HG02973 (cell line): ENCODE measurements at regions not wholly inside any gene's neighbourhood (a gene's known extent, or its start where the extent isn't known, plus 50 kb on each side); places are given as distances from the start of the nearest gene placed in this dataset.
"Not testable (repeated sequence)": the region's sequence is repeated elsewhere in the genome, so short reads cannot be mapped to it uniquely, and the experiment has no call there.

Experiments used
- ATAC-seq: cut with Tn5 transposase; IDR thresholded peaks from one replicate; pipeline ENCODE4 v1.9.1; 2021; ENCODE audit warnings: moderate library complexity; ENCODE audit not compliant: unreplicated experiment

DNA sequence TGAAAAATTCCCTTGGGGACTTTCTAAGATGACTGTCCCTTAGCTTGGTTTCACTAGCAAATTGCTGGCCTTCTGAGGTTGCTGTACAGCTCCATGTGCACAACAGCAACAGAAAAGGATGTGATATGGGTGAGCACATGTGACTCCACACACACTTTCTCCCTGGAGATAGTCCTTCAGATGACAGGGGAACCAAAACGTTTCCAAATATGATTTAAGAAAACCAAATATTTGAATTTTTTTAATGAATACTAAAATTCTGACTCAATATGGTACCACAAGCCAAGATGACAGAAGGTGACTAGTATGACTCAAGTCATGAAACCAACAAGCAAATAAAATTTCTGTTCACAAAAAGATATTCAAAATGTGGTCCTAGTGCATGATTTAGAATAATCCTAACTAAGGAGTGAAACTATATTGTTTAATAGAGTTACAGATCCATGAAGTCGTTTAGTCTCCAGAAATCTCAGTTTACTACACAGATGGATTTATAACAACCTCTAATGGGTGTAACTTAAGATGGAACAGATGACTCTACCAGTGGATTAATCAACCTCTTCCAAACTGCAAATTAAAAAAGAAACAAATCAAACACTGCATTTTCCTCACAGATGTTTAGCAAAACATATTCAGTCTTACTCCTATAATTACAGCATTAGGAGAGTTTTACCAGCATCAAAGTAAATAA is 144.8 kb upstream of the PIK3R1 start:
- peak; percentile 90 for ATAC-seq

DNA sequence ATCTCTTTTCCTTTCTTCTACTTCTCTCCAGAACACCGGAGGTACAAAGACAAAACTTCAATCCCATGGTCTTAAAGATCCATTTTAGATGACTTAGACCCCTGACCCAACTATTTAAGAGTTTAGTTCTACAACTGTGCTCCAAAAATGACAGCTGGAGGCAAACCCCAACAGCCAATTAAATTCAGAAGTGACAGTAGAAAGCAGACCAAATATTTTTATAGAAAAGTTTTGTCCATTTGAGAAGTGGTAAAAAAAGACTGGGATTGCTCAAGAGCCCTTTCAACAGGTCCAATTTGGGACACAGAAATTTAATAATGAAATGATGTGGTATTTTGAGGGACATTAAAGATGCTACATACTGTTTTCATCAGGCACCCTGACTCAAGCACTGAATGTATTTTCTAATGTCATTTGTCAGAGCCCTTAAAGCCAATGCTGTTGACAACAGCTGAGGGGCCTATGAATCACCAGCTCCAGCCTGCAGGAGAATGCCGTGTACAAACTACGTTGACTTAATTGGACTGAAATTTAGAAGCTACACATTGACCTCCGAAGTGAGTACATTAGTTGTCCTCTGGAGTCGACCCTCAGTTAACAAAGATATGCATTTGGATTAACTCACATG is 147.5 kb upstream of the PIK3R1 start:
- ATAC-seq: no peak

DNA sequence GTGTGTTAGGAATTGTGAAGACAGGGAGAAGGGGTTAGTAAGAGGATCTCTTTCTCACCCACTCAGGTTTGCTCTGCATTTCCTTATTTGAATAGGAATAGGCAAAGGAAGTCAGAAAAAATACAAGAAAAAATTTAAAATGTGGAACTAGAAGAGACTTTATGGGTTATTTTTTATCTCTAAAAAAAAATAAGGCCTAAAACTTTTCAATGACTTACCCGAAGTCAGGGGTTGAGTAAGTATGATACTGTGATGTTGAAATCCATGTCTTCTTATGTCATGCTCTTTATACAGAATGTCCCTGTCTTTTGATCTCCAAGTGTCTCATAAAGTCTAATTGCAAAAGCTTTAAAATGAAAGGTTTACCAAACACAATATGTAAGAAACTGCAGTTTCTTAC is 148.3 kb upstream of the PIK3R1 start:
- ATAC-seq: no peak

DNA sequence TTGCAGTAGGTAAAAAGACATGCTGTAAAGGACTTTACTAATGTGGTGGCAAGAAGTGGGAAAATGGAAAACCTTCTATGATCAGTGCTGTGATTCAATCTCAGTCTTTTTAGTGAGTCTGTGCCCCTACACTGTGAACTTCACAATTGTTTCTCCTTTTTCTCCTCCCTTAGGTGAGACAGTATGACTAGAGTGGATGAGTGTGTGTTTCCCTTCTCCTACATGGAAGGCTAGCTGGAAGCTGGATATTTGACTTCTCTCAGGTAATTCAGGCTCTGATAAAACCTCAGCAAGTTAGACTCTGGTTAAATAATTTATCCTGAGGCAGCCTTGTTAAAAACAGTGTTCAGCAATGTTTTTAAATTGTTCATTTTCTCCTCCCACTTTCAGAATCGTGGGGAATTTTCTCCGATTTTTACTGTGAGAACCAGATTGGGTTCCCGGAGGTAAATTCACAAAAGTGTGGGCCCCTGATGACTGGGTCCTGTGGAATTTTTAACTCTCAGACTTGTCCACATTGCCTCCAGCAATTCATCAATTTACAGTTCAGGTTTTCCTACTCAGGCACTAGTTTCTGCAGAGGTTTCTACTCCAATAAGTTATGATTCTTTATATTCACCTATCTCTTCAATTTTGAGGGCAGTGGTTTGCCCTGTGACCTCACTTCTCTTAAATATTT is 149.1 kb upstream of the PIK3R1 start:
- no peak for ATAC-seq

DNA sequence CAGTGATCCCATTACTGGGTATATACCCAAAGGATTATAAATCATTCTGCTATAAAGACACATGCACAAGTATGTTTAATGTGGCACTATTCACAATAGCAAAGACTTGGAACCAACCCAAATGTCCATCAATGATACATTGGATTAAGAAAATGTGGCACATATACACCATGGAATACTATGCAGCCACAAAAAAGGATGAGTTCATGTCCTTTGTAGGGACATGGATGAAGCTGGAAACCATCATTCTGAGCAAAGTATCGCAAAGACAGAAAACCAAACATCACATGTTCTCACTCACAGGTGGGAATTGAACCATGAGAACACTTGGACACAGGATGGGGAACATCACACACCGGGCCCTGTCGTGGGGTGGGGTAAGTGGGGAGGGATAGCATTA is 150.2 kb upstream of the PIK3R1 start:
- ATAC-seq: not testable (repeated sequence)

DNA sequence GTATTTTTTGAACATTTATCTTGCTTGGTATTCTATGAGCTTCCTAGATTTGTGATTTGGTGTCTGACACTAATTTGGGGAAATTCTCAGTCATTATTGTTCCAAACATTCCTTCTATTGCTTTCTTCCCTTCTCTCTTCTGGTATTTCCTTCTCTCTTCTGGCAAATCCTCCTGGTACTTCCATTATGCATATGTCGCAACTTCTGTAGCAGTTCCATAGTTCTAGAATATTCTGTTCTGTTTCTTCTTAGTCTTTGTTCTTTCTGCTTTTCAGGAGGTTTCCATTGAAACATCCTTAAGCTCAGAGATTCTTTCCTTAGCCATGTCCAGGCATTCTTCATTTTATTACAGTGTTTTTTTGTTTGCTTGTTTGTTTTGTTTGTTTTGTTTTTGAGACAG is 155.2 kb upstream of the PIK3R1 start:
- ATAC-seq: no peak

DNA sequence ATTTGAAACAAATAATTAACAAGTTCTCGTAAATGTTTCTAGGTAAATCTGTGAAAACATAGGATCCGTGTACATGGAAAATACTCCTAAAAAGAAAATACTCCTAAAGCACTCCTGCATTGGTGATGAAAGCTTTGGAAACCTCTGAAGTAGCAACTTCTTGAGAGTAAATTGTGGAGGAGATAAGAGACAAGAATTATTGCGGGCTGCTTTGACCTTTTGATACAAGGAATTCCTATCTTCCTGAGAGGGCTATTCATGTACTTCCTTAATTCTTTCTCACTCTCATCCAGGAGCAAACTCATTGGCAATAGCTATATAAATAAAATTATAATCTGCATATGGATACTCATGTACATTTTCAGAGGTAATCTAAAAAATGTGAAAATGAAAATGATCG is 158.4 kb upstream of the PIK3R1 start:
- ATAC-seq: no peak

DNA sequence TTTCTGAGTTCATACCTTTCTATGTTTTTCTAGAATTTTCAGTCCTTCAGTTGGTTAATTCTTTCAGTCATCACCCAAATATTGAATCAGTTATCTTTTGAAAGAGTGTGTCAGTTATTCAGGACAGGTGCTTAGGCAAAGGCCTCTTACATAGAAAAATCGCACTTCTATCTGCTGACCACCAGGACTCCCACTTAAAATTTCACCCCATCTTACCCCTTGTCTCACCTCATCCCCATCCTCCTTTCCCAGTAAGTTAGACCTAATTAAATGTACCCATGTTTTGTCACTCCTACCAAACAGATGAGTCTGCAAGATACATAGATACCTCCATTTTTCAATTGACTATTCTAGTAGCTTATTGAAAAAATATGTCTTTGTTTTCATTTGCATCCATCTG is 159.9 kb upstream of the PIK3R1 start:
- ATAC-seq: no peak

DNA sequence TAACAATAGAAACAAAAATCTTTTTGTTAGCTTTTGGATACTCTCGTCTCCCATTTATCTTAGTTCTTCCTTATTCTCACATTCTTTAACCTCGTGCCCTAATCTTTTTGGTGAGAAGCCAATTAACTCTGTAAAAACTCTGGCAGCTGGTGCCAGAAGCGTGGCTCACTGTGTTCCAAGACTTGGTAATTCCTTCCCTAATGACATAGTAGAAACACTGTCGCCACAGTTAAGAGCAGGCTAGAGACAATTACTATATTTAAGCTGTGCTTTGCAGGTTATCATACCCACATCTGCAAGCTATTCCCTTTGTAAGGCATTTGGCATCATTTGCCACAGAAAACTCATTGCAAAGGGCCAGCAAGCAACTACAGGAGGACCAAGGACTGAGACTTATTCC is 160.9 kb upstream of the PIK3R1 start:
- no peak for ATAC-seq

DNA sequence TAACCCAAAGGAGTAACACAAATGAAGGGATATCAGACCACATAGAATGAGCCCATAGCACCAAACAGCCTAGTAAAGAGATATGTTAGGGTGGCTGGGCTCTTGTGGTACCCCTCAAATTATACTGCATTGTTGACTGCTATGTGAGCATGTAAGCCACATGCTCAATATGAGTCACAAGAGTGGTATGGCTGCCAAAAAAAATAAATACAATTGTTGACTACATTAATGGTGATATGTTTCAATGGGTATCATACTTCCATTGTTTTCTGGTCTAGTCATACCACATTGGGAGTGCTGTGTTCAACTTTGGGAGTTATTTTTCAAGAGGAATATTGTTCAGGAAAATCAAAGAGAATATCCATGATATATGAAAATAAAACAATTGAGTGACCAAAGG is 162.4 kb upstream of the PIK3R1 start:
- ATAC-seq: no peak

DNA sequence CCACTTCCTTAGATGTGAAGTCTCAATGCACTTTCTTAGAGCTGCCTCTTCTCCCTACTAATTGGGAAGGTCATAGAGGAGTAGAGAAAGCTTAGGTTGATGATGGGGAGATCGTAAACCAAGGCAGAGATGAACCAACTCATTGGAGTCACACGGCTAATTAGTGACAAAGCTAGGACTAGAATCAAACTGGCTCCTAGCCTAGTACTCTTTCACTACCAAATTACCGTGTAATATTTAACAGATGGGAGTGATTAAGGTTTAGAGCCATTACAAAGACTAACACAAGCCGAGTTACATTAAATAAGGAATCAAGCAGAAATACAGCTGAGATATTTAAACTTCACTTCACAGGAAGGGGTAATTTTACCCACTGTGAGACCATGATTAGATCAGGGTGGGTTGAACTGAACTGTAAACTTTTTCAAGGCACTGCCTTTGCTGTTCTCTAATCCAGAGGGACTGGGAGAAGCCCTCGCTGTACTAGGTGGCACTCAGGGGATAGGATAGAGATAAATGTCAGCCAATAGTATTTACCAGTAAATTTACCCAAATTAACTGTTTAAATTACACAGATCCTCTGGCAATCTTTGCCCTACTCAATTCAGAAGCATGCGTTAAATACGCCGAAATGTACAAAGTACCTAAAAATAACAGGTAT is 166.4 kb upstream of the PIK3R1 start:
- ATAC-seq: no peak

DNA sequence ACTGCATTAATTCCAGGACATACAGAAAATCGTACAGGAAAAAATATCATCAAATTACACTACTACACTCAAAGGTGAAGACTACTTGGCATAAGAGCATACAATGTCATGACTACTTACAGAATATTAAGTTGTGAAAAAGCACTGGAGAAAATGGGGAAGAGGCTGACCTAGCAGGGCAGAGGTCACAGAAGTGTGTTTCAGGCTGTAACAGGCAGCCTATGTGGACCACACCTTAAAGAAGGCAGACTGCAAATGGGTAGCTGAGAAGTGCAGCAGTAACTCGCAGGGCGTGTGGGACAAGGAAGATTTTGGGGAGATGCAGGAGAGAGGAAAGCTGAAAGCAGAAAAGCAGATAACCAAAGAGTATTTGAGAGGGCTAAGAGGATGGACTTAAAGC is 167.0 kb upstream of the PIK3R1 start:
- no peak for ATAC-seq

DNA sequence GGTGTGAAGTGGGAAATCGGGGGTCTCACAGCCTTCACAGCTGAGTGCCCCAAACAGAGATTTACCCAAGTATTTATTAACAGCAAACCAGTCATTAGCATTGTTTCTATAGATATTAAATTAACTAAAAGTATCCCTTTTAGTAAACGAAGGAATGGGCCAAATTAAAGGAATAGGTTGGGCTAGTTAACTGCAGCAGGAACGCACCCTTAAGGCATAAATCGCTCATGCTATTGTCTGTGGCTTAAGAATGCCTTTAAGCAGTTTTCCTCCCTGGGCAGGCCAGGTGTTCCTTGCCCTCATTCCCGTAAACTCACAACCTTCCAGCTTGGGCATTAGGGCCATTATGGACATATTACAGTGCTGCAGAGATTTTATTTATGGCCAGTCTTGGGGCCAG is 167.5 kb upstream of the PIK3R1 start:
- ATAC-seq: not testable (repeated sequence)

DNA sequence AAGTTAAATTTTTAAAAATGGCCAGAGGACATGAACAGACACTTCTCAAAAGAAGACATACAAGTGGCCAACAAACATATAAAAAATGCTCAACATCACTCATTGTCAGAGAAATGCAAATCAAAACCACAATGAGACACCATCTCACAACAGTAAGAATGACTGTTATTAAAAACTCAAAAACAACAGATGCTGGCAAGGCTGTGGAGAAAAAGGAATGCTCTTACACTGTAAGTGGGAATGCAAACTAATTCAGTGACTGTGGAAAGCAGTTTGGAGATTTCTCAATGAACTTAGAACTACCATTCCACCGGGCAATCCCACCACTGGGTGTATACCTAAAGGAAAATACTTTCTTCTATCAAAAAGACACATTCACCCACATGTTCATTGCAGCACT is 168.5 kb upstream of the PIK3R1 start:
- no peak for ATAC-seq

DNA sequence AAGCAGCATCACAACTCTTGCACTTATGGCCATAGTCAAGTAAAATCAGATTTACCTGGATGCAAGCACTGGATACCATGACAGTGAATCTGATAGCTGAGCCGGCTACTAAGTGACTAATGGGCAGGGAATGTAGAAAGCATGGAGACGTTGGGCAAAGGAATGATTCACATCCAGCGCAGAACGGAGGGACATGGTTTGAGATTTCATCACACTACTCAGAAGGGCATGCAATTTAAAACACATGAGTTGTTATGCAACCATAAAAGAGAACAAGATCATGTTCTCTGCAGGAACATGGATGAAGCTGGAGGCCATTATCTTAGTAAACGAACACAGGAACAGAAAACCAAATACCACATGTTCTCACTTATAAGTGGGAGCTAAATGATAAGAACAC is 169.1 kb upstream of the PIK3R1 start:
- no peak for ATAC-seq

DNA sequence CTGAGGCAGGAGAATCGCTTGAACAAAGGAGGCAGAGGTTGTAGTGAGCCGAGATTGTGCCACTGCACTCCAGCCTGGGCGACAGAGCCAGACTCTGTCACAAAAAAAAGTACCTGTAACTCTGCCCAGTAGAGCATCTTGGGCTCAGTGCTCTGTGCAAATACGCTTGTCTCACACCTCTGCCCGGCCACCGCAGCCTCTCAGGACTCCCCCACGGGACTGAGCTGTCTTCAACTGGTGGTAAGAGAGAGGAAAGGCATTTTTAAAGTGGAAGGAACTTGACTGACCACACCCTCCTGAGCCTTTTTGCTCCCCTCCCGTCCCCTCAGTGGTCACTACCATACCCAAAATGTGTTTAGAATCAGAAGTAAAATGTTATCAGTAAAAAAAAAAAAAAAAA is 174.3 kb upstream of the PIK3R1 start:
- ATAC-seq: peak; percentile 86

DNA sequence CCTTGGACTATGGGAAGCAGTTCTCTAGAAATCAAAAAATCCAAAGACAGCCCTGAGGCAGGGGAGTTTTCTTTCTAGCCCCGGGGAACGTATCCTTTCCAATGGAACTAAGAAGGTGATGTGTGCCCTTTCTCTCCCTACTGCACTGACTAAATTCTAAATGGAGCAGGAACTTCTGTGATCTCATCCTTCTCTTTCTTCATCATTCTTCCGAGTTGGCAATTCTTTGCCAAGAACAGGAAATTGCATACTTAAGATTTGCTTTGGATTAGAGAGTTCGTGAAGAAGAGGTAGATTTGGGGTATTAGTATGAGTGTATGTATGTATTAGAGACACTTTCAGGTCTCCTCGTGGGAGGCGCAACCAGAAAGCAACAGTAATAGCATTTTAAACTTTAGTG is 178.0 kb upstream of the PIK3R1 start:
- ATAC-seq: no peak

DNA sequence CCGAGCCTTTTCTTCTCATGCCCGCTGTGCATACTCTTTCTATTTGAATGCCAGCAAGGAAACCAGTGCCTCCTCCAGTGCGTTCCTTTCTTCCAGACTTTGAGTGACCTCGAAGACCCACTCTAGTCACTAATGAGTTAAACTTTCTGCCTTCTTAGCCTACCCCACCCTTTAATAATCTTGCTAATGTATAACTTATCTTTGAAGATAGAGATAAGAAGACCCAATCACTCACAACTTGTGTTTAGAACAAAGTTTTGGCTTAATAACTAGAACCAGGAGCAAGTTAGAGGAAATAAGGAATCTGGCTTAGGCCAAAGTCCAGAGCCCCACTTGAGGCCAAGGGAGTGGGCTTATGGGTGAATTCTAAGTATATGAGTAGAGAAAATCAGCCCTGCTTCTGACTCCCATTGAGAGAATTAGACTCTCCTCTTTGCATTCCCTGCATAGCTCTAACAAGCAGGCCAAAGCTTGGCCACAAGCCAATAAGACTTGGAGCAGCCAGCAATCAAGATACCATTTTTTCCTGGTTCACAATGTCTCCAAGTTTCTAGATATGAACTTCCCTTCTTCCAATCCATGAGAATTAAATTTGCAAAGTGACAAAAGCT is 181.5 kb upstream of the PIK3R1 start:
- no peak for ATAC-seq

DNA sequence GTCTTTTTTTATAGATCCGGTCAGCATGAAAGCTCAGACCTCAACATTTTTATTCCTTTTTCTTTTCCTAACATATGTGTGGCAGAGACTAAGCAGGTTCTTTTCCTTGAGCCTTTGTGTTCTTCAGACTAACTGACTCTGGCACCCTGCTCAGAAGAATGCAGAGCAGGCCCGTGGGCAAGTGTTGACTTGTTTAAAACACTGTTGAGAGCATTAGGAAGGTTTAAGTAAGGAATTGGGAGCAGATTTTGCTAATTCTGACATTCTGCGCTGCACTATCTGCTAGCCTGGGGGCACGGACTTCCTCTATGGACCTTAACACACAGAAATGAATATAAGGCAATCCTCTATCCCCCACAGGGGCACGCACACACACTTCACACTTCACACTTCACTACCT is 182.5 kb upstream of the PIK3R1 start:
- ATAC-seq: no peak

DNA sequence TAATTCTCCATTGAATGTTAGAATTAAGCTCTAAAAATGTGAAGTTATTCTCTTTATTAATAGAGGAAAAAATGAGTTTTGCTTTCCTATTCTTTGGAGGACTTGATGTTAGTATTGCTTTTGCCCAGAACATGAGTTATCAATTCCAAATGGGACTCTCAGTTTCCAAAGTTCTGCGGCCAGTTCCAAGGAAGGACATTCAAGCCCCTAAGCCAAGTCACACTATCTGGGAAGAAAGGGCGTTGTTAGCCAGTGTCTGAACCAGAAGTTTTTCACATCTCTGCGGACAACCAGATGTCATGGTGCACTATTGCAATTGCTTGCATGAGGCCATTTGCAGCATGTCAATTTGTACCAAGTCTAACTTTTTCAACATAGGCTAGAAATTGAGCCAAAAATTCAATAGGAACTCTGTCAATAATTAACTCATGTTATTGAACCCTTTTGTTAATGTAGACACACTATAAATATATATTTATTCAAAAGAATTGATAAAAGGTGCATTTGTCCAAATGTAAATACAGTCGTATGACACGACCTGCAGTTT is 183.3 kb upstream of the PIK3R1 start:
- no peak for ATAC-seq

DNA sequence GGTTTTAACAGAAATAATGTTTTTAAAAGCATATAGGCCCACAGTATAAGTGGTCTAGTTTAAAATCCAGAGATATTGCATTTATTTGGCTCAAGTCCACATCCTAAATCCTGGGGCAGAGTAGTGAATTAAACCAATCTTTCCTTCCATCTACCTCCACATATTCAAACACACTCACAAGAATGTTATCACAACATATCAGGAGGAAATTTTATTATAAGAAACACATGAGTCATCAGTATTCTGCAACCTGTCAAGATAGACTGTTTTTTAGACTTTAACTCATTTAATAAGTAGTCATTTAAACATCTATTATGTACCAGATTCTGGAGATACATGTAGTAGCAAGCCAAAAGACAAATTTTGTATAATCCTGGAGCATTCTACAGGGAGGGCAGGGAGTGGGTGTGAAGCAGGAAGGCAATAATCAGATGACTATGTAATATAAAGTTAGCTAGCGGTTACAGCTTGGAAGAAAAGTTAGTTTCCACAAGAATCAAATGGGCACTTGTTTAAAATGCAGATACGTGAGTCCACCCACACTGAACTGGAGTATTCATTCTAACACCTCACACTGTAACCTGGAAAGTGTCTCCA is 187.3 kb upstream of the PIK3R1 start:
- ATAC-seq: no peak
